Parathyroid adenoma (tissue), 2 donors: ENCODE measurements at regions not wholly inside any gene's neighbourhood (a gene's known extent, or its start where the extent isn't known, plus 50 kb on each side); places are given as distances from the start of the nearest gene placed in this dataset.
A peak's percentile ranks its signal among the peaks of the same experiment; 100 is the strongest.

Experiments
- H2AFZ ChIP-seq: fragments of 300-600 bp; sonication (generic); one replicate; pipeline ENCODE4 v1.7.0; 2017; ENCODE audit warnings: antibody characterized with exemption, mild to moderate bottlenecking
- H3K27ac ChIP-seq: fragments of 300-600 bp; sonication (generic); one replicate; pipeline ENCODE4 v1.7.0; 2017
- H3K27me3 ChIP-seq: fragments of 300-600 bp; sonication (generic); one replicate; pipeline ENCODE4 v1.7.0; 2017; ENCODE audit warnings: low read length; ENCODE audit not compliant: control insufficient read depth, insufficient read depth
- H3K36me3 ChIP-seq: fragments of 300-600 bp; sonication (generic); one replicate; pipeline ENCODE4 v1.7.0; 2017; ENCODE audit warnings: low read length; ENCODE audit not compliant: control insufficient read depth, insufficient read depth
- H3K4me1 ChIP-seq: fragments of 300-600 bp; sonication (generic); one replicate; pipeline ENCODE4 v1.7.0; 2017; ENCODE audit warnings: control low read depth
- H3K4me2 ChIP-seq: fragments of 300-600 bp; sonication (generic); one replicate; pipeline ENCODE4 v1.7.0; 2017; ENCODE audit warnings: low read length
- H3K4me3 ChIP-seq: fragments of 300-600 bp; sonication (generic); one replicate; pipeline ENCODE4 v1.7.0; 2017; ENCODE audit warnings: low read depth, low read length
- H3K79me2 ChIP-seq: fragments of 300-600 bp; sonication (generic); one replicate; pipeline ENCODE4 v1.7.0; 2017; ENCODE audit warnings: control low read depth
- H3K9ac ChIP-seq: fragments of 300-600 bp; sonication (generic); one replicate; pipeline ENCODE4 v1.7.0; 2017; ENCODE audit warnings: mild to moderate bottlenecking
- H3K9me3 ChIP-seq: fragments of 300-600 bp; sonication (generic); one replicate; pipeline ENCODE4 v1.7.0; 2017; ENCODE audit warnings: low read length; ENCODE audit not compliant: control insufficient read depth
- TF ChIP-seq, protein P1 (sequence below): fragments of 300-600 bp; sonication (generic); IDR thresholded peaks from one replicate; pipeline ENCODE4 v1.7.0; 2017; ENCODE audit warnings: antibody characterized with exemption, mild to moderate bottlenecking
- donor health status: primary hyperparathyroidism.

DNA sequence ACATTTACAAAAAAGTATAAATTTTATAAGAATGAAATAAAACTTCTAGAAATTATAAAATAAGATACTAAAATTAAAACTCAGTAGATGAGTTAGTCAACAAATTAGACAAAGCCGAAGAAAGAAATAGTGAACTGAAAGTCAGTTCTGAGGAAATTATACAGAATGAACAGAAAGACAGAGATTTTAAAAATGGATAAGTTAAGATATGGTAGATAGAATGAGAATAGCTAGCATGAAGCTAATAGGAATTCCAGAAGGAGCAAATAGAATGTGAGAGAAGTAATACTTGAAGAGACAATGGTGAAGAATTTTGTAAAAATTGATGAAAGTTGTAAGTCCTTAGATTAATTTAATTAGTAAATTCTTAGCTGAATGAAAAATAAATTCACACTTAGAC, 430.4 kb upstream of the RUNX1 start:
- TF ChIP-seq, protein P1, sequence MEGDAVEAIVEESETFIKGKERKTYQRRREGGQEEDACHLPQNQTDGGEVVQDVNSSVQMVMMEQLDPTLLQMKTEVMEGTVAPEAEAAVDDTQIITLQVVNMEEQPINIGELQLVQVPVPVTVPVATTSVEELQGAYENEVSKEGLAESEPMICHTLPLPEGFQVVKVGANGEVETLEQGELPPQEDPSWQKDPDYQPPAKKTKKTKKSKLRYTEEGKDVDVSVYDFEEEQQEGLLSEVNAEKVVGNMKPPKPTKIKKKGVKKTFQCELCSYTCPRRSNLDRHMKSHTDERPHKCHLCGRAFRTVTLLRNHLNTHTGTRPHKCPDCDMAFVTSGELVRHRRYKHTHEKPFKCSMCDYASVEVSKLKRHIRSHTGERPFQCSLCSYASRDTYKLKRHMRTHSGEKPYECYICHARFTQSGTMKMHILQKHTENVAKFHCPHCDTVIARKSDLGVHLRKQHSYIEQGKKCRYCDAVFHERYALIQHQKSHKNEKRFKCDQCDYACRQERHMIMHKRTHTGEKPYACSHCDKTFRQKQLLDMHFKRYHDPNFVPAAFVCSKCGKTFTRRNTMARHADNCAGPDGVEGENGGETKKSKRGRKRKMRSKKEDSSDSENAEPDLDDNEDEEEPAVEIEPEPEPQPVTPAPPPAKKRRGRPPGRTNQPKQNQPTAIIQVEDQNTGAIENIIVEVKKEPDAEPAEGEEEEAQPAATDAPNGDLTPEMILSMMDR: no peak
- Histone ChIP-seq H3K36me3 (no peaks in the 10 kb centered on the region), H3K4me2 (no peak overlapping the region)

DNA sequence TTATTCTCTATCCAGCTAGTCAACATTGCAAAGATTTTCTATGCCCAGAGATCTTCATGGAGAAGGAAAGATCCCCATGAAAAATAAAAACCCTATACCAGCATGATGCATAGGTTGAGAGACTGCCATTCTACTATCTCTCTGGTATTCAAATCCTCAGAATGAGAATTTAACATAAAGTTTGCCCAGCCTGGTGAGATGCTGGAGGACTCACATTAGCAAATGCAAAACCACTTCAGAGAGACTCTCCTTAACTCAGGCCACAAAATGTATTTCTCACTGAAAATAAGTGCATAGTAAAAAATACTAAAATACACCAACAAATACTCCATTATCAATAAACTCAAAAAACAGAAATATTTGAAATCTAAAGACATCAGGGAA, 430.0 kb upstream of the RUNX1 start:
- no peak overlapping the region for H3K27ac ChIP-seq
- TF ChIP-seq, protein P1: no peak

More for the DNA sequence above, 430.4 kb upstream of the RUNX1 start:
- Histone ChIP-seq H3K27ac (no peak overlapping the region), H3K4me3 (no peak overlapping the region), H3K9me3 (no peaks in the 10 kb centered on the region), H3K9ac (no peak overlapping the region), H3K79me2 (no peaks in the 10 kb centered on the region), H3K27me3 (no peaks in the 10 kb centered on the region), H2AFZ (no peak overlapping the region), H3K4me1 (no peaks in the 10 kb centered on the region)

DNA sequence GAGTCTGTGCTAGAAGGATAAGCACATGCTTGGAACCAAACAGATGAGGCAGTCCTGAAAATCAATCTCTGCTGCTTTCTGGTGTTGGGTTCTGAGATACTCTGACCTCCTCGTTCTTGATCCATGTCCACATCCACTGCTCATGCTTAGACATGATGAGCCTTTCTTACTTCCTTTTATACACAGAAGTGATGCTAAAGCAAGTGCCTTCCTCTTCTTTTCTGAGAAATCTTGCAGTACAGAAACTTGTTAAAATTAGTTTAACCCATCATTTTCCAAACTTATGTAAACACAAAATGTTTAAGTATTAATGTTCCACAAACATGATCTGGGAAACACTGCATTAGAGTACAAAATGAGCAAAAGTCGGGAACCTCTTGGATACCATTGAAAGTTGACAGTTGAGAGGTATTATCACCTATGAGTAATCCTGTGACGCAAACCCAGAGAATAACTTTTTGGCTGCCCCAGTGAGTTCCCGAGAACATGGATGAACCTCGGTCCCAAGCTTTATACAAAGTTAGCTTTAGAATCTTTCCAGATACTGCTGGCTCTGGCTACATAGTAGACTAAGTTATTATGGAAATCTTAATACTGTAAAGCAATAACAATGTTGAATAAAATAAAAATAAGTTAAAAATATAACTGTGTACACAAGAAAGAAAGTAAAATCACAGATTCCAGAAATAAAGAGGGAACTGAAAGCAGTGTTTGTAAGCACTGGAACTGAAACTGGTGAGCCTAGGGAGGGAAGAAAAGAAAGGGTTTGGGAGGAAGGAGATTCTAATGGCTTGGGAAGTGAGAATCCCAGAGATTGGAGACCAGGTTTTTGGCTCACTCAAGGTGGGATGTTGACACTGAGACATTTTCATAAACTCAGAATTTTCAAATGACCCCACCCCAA, 429.3 kb upstream of the RUNX1 start:
- H3K4me1 ChIP-seq: no peaks in the 10 kb centered on the region
- no peaks in the 10 kb centered on the region for H3K36me3 ChIP-seq
- no peak overlapping the region for H3K27ac ChIP-seq
- no peaks in the 10 kb centered on the region for H3K79me2 ChIP-seq
- H3K4me3 ChIP-seq: no peak overlapping the region
- no peak overlapping the region for H3K4me2 ChIP-seq
- TF ChIP-seq, protein P1: no peak
- no peak overlapping the region for H2AFZ ChIP-seq
- H3K9ac ChIP-seq: no peak overlapping the region
- H3K9me3 ChIP-seq: no peaks in the 10 kb centered on the region
- no peaks in the 10 kb centered on the region for H3K27me3 ChIP-seq

More for the DNA sequence above, 430.0 kb upstream of the RUNX1 start:
- Histone ChIP-seq H3K4me2 (no peak overlapping the region), H3K79me2 (no peaks in the 10 kb centered on the region), H3K9ac (no peak overlapping the region), H3K27me3 (no peaks in the 10 kb centered on the region), H3K9me3 (no peaks in the 10 kb centered on the region), H3K36me3 (no peaks in the 10 kb centered on the region), H3K4me1 (no peaks in the 10 kb centered on the region), H2AFZ (no peak overlapping the region), H3K4me3 (no peak overlapping the region)

DNA sequence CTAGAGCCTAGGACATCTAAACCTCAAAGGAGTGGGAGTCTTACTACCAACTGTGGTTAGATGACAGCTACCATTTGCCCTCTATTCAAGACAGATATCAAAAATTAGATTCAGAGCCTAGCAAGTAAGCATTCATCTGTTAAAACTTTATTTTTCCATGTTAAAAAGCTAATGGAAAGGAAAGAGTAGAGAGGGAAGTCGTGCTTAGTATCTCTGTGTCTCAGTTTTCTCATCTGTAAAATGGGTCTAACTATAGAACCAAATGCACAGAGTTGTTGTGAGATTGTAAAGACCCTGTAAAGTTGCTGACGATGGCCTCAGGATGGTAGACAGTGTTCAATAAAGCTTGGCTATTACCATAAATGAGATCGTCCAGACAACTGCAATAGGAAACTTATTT, 428.5 kb upstream of the RUNX1 start:
- Histone ChIP-seq H3K4me1 (no peaks in the 10 kb centered on the region), H3K9ac (no peak overlapping the region), H3K27ac (peak overlapping the region; percentile 11), H3K27me3 (no peaks in the 10 kb centered on the region), H3K4me2 (no peak overlapping the region), H3K9me3 (no peaks in the 10 kb centered on the region), H3K79me2 (no peaks in the 10 kb centered on the region), H3K36me3 (no peaks in the 10 kb centered on the region), H3K4me3 (no peak overlapping the region), H2AFZ (no peak overlapping the region)
- TF ChIP-seq, protein P1: no peak
